ENCODE measurements at regions not wholly inside any gene's neighbourhood (a gene's known extent, or its start where the extent isn't known, plus 50 kb on each side); places are given as distances from the start of the nearest gene placed in this dataset.

DNA sequence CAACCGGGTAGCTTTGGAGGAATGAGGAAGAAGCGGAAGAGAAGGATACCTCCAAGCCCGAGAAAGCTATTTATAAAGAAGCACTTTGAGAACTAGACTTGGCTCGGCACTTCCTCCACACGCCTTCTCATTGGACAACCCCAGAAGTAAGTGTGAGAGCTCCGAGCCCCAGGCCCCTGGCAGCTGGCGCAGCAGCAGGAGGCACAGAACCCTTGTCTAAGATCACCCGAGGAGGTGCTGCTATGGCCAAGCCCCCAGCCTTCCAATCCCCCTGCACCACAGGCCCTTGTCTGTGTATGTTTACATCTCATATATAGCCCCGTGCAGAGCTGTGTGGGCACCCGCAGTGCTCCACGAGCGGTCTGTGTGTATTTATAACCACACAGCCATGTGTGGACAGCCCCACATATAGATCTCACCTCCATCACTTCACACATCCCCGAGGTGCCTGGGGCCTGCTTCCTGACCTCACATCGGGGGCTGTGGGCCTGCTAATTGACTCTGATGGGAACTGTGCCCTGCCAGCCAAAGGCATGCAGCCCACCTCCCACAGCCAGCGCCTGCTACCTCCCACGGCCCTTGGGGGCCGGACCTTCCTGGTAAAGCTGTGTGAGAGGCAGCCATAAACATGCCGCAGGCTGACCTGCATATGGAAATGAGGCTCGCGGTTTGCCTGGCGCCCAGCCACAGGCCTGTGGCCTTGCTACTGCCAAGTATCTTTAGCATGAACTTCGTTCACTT lies 96.1 kb downstream of the C17orf67 start:
- no peak for DNase-seq (ENCODE audit: low read depth)

- DNase-seq (ENCODE audit: low read depth), result no peak
Observed at GRCh38 chr17:56739376-56739775, 94.3 kb downstream of the C17orf67 start.

GRCh38 chr17:56739776-56740175 lies 93.9 kb downstream of the C17orf67 start:
- no peak for DNase-seq (ENCODE audit: low read depth)

- DNase-seq (ENCODE audit: low read depth), result no peak
Observed at GRCh38 chr17:56740481-56740880, 93.2 kb downstream of the C17orf67 start.
